ENCODE measurements at regions not wholly inside any gene's neighbourhood (a gene's known extent, or its start where the extent isn't known, plus 50 kb on each side); places are given as distances from the start of the nearest gene placed in this dataset.
"Not testable (repeated sequence)": the region's sequence is repeated elsewhere in the genome, so short reads cannot be mapped to it uniquely, and the experiment has no call there.

- not testable (repeated sequence) for DNase-seq (ENCODE audit: low read depth, low spot score)
These were observed 515.4 kb downstream of the MATN1 start for GRCh38 chr1:30207962-30208361.

DNA sequence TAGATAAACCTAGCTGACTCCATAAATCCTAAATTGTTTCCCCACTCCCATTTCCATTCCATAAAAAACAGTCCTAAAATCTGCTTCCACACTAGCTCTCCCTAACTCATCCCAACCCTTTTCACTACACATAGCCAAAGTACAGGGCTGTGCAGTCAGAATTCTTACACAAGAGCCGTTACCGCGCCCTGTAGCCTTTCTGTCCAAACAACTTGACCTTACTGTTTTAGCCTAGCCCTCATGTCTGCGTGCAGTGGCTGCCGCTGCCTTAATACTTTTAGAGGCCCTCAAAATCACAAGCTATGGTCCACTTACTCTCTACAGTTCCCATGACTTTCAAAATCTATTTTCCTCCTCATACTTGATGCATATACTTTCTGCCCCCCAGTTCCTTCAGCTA lies 516.8 kb downstream of the MATN1 start:
- DNase-seq (ENCODE audit: low read depth, low spot score): not testable (repeated sequence)

- DNase-seq (ENCODE audit: low read depth, low spot score): not testable (repeated sequence)
These were observed 518.5 kb downstream of the MATN1 start for GRCh38 chr1:30204916-30205315.

DNA sequence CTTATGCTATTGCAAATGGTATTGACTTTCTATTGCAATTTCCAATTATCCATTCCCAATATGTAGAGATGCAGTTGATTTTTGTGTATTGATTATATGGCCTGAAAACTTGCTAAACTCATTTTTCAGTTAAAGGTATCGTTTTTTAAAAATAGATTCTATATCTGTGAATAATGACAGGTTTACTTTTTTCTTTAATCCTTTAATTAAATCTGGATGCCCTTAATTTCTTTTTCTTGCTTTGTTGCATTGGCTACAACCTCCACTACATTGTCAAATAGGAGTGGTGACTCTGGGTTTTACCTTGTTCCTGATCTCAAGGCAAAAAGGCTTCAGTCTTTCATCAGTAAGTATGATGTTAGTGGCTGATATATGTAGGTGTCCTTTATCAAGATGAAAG lies 522.4 kb downstream of the MATN1 start:
- DNase-seq (ENCODE audit: low read depth, low spot score): no peak

DNA sequence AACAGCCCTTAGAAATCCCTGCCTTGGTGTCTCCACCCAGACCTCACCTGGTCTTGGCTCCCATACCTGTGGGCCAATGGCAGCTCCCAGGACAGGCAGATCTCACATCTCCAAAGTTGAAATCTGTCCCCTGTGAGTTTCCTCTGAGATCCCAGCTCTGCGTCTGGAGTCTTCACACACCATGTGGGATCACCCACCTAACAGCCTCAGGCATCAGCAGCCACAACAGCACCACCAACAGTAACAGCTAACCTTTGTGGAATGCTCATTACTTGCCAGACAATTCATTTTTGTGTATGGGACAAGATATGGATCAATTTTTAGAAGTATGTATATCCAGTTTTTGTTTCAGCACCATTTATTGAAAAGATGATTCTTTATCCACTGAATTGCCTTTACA lies 523.2 kb downstream of the MATN1 start:
- DNase-seq (ENCODE audit: low read depth, low spot score): no peak

- DNase-seq (ENCODE audit: low read depth, low spot score): no peak
These were observed 523.8 kb downstream of the MATN1 start for GRCh38 chr1:30199563-30199962.

DNA sequence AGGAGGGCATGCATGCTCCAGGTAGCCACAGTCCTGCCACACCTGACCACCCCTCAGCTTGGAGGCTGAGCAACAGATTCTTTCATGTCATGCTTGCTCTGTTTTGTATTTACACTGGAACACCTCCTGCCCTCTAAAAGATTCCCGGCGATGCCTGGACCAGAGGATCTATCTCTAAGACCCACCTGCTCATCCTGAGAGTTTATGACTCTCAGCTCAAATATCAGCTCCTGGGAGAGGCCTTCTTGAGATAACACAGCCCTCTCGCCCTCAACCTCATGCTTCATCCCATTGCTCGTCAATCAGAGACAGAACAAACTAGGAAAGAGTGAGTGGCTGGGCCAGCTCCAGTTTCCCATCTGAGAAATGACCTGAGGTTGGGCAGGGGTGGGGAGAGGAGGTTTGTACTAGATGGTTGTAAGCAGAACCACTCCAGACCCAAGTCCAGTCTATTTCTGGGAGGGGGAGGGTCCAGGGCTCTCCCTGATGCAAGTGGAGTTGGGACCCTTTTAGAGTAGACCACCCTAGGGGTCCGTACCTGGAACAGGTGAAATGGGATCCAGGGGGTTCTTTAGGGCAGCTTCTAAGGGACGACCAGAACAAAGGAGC lies 524.5 kb downstream of the MATN1 start:
- DNase-seq (ENCODE audit: low read depth, low spot score): no peak

DNA sequence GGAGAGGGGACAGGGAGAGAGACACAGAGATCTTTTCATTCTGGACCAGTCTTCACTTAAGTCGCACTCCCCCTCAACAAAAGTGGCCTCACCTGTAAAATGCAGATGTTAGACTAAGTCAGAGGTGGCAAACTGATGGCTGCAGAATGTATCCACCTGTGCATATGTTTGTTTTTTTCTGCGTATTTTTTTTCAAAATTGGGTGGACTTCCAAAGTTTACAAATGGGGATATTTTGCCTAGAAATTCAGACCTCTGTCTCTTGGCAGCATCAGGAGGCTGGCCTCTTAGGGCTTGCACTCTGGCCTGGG lies 525.0 kb downstream of the MATN1 start:
- no peak for DNase-seq (ENCODE audit: low read depth, low spot score)

- DNase-seq (ENCODE audit: low read depth, low spot score): no peak
These were observed 525.5 kb downstream of the MATN1 start for GRCh38 chr1:30197639-30198450.

GRCh38 chr1:30196872-30197638 lies 526.3 kb downstream of the MATN1 start:
- DNase-seq (ENCODE audit: low read depth, low spot score): no peak

DNA sequence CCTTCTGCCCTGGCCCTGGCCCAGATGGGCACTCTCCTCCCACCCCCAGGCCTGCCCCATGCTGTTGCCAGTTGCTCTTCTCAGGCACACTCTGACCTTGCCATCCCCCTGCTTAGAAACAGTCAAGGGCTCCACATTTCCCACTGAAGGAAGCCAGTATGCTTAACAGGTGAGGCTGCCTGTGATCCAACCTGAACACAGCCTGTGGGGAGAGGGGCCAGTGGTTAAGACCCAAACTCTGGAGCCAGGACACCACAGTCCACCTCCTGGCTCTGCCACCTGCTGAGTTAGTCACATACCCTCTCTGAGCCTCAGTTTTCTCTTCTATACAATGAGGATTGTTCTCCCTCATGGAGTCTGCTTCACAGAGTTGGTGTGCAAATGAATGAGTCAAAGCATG lies 526.9 kb downstream of the MATN1 start:
- DNase-seq (ENCODE audit: low read depth, low spot score): no peak

DNA sequence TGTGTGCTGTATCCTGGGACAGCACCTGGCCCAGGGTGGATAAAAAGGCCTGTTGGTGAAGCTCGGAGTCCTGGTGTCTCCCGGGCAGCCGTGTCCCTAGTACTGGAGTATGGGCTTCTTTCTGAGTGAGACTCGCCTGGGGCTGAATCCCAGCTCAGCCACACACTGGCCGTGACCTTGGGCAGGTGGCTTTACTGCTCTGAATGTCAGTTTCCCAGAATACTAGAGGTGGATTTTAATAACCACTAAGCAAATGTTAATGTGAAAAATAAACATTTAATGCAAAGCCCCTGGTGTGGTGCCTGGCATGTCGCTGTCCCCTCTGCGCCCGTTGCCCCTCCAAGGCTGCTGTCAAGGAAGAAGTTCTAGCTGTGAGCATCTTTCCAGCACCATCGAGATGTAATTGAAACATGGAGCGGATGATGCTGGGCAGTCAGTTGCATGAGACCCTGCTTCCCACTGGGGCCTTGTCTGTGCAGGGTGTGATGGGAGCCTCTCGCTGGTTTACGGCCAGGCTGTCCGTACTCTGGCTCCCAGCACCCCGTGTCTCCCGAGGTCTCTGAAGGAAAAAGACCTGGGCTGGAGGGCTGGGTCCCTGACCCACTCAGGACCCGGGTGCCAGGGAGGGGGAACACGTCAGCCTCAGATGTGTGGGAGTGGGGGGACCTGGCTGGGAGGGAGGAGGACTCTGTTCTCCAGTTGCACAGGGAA lies 527.8 kb downstream of the MATN1 start:
- DNase-seq (ENCODE audit: low read depth, low spot score): no peak

DNA sequence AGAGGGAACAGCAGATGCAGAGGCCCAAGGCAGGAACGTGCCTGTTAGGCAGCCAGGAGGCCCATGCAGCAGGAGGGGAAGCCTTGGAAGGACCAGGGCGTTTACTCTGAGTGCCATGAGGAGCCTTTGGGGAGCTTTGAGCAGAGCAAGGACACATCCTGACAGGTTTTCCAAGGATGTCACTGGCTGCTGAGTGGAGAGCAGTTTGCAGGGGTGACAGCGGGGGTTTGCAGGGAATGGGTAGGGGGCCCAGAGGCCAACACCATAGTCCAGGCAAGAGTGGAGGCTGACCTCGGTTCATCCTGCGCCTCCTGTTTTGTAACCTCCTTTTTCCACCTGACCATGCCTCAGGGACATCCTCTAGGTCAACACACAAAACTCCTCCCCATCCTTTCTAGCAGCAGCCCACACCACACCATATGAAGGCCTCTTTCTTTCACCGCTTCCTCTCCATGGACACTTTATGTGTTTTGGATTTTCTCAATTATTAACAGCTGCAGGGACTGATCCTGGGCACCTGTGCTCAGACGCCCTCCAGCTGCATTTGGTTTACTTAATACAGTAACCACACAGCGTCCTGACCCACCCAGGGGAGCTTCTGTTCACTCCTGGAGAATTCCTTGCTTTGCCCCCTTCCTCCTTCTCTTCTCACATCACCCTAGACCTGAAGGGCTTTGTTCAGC lies 528.5 kb downstream of the MATN1 start:
- no peak for DNase-seq (ENCODE audit: low read depth, low spot score)

GRCh38 chr1:30194046-30194619 lies 529.3 kb downstream of the MATN1 start:
- no peak for DNase-seq (ENCODE audit: low read depth, low spot score)

- no peak for DNase-seq (ENCODE audit: low read depth, low spot score)
These were observed 530.3 kb downstream of the MATN1 start for GRCh38 chr1:30192969-30193630.

DNA sequence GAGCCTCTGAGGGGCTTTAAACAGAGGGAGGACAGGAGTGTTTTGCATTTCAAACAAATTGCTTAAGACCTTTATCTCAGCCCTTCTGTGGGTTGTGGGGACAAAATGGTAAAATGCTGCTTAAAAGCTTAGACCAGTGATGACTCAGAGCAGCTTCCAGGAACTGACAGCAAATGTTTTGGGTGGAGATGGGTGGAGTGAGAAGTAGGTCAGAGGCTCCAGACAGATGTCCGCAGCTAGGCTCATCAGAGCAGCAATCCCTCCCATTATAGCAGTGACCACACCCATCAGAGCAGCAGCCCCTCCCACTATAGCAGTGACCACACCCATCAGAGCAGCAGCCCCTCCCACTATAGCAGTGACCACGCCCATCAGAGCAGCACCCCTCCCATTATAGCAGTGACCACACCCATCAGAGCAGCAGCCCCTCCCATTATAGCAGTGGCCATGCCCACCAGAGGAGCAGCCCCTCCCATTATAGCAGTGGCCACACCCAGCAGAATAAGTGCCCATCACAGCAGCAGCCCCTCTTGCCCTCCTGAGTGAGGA lies 532.2 kb downstream of the MATN1 start:
- DNase-seq (ENCODE audit: low read depth, low spot score): peak; percentile 56

- DNase-seq (ENCODE audit: low read depth, low spot score): no peak
These were observed 532.8 kb downstream of the MATN1 start for GRCh38 chr1:30190511-30191153.

DNA sequence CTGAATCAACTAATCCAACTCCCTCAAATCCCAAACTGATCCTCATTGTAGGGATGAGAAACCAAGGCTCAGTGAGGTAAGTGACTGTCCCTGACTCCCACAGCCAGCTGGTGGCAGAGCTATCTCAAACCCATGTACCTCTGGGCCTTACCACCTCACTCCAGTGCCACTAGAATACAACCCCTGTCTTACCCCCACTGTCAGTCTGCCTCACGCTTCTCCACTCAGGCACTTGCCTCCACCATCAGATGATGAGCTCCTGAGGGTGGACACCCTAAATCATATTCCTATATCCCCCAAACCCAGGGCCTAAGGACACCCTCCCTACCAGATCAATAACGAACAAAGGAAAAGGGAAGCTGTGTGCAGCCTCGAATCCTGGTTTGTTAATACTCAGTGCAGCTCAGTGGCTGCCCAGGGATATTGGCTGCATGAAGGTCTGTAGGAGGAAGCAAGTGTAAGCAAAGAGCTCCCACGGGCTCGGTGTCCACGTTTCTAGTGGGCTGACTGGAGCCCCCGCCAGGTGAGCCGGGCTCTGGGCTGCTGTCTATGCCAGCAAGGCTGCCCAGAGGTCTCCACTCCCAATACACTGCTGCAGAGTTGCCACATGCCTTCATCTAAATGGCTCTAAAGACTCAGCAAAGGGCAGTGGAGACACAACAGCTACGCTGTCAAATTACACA lies 533.4 kb downstream of the MATN1 start:
- DNase-seq (ENCODE audit: low read depth, low spot score): no peak

GRCh38 chr1:30188999-30189398 lies 534.4 kb downstream of the MATN1 start:
- DNase-seq (ENCODE audit: low read depth, low spot score): no peak
